T follicular helper cell (primary cell): ENCODE measurements at regions not wholly inside any gene's neighbourhood (a gene's known extent, or its start where the extent isn't known, plus 50 kb on each side); places are given as distances from the start of the nearest gene placed in this dataset.
A peak's percentile ranks its signal among the peaks of the same experiment; 100 is the strongest.

Experiments
- DNase-seq: peaks from one replicate; pipeline ENCODE4 v3.0.0-alpha.2; 2020; ENCODE audit warnings: low read depth

DNA sequence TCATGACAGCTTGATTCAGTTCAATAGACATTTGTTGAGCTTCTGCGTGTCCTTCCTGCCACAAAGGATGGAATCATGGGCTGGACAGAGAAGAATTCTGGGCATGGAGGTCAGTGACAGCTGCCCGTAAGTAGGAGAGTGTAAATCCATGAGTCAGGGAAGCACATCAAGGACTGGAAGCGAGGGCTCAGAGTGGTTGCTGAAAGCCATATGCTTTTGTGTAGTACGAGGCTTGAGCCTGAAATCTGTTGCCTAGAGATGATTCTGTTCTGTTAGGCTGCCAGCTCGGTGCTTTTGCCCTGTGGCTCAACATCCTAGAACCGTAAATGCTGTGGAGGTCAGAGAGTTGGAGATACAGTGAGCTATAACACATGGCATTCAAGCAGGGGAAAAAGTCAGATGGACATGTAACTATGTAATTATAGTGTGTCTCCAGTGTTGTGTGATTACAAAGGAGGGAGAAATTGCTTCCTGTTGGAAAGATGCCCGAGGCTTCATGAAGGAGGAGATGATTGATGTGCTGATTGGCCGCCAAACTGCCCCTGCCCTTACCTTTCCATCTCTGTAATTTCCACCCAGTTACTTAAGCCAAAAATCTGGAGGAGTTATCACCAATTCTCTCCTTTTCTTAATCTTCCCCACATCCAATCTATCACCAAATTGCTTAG, 92.8 kb upstream of the CACNA1E start:
- no peak for DNase-seq

DNA sequence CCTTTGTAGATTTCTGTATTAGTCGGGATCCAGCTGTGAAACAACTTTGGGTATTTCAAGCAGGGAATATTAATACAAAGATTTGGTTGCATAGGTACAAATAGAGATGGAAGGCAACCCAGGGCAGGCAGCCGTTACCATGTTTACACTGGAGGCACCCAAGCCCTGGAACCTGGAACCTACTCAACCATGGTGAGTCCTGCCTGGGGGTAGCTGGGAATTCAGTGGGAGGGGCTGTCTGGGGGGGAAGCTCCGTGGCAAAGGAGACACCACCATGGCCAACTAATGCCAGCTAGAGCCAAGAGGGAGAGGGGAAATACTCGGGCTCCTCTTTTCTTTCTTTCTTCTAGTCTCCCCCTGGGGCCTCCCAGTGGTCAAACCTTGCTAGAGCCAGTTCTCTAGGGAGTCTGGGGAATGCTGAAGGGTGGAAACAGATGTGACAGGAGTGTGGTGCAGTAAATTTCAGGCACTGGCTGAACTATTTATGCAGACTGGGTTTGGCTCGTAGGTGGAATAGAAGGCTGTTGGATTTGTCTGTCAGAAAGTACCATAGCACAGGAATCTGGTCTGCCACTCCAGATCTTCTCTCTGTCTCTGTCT, 91.9 kb upstream of the CACNA1E start:
- no peak for DNase-seq

DNA sequence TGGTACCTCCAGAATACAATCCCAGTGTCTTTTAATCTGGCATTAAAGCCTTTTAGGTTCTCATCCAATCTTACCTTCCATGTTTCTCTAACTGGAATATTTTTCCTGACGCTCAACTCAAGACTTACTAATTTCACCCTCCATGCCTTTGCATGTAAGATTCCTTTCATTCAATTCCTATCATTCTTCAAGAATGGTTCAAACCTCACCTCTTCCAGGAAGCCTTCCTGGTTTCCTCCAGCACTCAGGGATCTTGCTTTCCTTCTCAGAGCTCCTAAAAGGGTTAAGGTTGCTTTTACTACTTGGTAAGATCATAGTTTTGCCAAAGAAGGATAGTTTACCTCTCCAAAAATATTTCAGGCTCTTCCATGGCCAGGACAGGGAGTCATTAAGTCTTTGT, 91.2 kb upstream of the CACNA1E start:
- DNase-seq = no peak

DNA sequence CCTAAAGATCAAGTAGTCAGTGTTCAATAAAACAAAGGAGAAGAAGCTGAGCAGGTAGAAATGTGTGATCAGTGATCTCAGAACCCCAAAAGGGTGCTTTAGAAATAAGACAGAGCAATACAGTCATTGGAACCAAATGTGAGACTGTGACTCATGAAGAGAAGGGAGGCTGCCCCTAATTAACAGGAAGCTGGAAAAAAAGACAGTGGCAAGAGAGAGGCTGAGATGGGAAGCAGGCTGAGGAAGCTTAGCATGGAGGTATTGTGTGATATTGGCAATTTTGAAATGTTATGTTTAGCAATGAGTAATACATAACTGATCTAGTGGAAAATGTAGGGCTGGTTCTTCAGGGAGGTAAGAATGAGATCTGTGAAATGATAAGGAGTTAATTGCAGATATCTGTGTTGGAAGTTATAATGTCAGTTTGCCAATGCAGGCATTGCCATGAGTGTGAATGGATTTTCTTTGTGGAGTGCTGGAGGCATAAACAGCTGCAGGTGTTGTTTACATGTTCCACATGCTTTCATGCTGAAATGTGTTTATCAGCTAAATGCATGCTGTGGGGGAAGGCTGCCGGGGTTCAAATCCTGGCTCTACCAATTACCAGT, 90.6 kb upstream of the CACNA1E start:
- no peak for DNase-seq

DNA sequence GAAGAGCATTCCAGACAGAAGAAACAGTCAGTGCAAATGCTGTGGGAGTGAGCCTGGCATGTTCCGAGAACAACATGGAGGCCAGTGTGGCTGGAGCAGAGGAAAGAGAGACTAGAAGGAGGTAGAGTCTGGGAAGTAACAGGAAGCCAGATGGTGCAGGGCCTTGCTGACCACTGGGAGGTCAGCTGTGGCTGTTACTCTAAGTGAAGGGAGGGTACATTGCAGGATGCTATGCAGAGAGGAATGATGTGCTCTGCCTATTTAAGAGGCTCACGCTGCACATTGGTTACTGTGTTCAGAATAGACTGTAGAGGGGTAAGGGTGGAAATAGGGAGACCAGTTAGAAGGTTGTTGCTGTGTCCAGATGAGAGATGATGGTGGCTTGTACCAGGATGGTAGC, 88.6 kb upstream of the CACNA1E start:
- no peak for DNase-seq

DNA sequence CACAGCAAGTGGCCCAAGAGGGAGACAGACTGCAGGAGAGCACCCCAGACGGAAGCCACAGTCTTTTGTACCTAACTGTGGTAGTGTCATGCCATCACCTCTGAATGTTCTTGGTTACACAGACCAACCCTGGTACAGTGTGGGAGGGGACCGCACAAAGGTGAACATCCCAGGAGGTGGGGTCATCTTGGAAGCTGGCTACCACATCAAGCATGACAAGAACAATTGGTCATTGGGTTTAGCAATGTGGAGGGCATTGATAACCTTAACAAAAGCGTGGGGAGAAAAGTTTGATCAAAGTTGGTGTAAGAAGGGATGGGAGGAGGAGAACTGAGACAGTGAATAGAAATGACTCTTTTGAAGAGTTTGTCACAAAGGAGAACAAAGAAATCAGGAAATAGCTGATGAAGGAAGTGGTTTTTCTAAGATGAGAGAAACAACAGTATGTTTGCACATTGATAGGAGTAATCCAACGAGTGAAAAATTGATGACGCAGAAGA, 87.1 kb upstream of the CACNA1E start:
- DNase-seq = peak; percentile 26

DNA sequence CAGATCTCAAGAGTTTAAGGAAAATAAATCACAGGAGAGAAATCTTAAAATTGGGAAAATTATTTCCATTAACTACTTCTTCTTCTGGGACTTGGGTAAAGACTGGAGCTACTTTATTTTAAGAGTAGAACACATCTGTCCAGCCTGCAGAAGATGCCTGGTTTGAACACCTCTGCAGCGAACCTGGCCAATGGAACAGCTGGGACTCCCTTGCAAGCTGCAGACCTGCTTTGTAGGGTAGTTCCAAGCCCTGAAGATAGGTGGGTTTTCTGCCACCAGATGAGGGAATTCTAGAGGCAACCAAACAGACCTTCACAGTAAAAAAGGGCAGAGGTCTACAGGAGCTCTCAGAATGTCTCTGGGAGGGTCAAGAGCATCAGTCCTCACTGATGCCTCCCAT, 86.5 kb upstream of the CACNA1E start:
- DNase-seq = no peak

DNA sequence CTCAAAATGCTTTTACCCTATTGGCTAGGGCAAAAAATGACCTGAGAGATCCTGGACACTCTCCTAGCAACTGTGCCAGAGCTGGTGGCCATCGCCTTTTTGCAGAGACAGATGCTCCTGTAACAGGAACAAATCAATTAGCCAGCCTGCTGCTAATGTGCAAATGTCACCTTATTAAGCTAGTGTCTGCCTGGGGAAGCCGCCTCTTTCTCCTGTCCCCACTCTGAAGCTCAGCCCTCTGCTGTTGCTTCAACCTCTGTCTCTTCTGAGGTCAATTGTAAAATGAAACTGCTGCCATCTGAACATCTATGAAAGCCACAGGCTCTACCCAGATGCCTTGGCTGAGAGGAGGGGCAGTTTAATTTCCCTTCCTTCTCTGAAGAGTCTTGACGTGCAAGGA, 85.5 kb upstream of the CACNA1E start:
- no peak for DNase-seq

DNA sequence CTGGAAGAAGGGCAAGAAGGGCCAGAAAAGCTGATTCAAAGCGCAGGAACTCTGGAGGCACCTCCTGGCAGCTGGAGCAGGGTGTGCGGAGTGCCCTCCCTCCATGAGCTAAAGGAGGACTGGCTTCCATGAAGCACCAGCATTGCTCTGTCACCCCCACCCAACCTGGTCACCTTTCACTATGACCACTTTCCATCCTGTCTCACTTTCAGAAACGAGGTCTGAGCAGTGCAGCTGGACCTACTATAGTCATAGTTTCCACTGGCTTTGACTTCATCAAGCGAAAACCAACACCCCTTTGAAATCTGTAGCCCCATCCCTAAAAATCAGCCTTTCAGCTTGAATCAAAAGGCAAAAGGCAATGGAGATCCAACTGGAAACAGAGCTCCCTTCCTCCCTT, 84.8 kb upstream of the CACNA1E start:
- DNase-seq = no peak

DNA sequence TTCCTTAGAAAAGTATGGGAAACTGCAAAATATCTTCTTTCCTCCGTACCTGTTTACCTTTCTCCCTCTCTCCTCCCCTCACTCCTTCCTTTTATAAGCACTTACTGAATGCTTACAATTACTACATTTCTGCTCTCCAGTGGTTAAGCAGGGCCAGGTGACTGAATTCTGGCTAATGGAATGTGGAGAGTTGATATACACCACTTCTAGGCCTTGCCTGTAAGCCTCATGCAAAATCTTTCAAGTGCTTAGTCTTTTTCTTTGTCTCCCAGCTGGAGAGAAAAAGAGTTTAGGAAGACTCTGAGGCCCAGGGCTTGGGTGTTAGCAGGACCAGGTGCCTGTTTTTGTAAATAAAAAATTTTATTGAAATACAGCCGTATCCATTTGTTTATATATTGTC, 77.7 kb upstream of the CACNA1E start:
- DNase-seq = no peak

DNA sequence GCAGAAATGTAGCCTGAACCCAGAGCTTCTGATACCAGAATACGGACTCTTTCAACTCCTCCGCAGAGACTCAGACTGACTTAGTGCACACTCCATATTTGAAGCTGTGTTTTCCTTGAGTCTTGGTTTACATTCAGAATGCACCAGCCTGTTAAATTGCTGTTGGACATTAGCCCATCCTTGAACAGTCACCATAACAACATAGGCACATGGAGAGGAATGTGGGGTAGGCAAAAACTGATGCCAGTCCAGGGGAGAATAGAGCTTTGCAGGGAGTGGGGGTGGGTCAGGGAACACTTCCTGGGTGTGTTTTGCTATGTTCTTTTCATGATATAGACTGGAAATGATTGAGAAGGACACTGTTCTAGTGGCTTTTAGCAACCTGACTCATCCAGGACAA, 76.3 kb upstream of the CACNA1E start:
- DNase-seq = no peak

DNA sequence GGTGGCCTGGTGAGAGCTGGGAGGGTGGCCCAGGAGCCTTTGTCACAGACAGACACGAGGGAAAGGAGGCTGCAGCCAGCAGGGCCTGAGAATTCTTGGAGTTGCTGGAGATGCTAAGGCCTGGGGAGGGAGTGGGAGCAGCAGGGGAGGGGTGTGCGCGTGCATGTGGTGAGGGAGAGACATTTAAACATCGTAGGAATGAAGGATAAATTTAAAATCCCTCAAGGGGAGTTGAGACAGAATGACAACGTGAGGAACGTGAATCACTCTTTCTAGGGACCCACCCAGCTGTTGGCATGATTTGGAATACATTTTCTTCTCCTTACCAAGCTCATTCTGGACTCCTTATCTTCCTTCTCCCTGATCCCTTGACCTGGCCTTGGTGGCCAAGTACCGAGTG, 73.3 kb upstream of the CACNA1E start:
- no peak for DNase-seq

DNA sequence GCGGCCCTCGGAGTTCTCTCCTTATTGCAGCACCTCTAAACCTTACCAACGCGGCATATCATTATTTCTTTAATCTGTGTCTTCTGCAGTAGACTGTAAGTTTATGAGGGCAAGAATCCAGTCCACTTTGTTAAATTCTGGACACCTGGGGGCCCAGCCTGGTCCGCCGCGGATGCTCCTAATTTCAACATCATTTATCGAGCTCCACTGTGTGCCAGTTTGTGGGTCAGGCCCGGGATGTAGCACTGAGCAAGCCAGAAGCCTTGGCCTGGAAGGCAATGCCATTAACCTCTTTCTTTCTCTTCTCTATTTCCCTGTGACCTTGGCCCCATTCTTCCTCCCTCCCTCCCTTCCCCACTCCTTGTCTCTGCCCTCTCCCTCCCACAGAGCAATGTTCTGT, 70.6 kb upstream of the CACNA1E start:
- no peak for DNase-seq

DNA sequence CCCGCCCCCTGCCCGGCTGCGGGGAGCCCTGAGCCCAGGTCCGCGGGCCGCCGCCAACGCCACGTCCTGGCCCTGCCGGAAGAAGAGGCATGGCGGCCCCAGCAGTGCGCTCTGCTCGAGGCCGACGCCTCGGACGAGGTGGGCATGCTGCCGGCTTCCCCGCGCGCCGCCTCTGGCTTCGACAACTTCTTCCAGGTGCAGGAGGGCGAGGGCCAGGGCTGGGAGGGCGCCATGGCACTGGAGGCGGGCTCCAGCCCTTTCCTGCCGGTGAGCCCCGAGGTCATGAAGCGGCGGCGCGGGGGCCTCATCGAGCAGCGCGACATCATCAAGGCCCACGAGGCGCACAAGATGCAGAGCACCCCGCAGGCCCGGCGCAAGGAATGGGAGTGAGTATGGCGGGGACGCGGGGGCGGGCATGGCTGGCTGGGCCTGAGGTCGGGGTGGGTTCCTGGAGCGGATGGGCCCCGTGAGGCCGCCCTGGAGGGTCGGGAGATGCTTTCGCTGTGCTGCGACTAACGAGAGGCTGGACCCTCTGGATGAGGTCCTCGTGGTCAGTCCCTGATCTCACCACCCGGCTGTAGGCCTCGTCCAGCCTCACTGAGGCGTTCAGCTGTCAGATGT, 70.0 kb upstream of the CACNA1E start:
- no peak for DNase-seq

DNA sequence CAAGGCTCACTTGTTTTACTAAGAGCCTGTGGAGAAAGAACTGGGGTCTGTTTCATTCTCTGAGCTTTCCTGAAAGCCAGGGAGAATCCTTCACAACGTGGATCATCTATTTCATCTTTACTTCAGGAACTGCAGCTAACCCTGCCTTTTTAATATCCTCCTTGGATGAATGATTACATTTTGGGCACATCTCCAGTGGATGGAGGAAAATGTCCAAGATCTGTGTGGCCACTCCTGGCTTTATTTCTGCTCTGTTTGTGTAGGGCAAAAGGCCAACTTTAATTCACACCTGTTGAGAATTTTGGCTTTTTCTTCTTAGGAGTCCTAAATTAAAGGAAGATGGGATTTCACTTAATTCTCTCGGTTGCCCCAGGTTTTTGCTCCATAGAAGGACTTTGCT, 69.5 kb upstream of the CACNA1E start:
- DNase-seq = no peak

DNA sequence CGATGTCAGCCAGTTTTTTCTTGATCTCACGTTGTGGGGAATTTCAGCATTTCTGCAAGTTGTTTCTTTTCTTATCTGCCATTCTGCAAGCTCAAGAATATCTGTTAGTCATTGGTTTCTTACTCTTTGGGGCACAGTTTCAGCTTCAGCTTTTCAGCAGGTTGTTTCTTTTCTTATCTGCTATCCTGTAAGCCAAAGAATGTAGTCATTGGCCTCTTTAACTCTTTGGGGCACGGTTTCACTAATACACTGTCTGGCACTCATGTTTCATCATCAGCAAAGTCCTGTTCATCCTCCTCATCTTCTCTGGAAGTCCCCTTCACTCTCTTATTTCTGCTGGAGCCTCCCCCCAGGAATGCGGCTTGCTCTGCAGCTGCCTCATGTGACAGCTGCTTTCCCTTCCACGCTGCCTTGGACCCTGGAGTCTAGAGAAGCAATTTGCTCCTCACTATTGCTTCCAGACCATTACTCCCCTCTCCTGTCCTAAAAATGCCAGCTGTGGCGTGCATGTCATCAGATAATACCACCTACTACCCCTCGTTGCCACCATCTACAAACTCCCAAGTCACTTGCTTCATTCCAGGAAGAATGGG, 67.0 kb upstream of the CACNA1E start:
- DNase-seq = no peak

DNA sequence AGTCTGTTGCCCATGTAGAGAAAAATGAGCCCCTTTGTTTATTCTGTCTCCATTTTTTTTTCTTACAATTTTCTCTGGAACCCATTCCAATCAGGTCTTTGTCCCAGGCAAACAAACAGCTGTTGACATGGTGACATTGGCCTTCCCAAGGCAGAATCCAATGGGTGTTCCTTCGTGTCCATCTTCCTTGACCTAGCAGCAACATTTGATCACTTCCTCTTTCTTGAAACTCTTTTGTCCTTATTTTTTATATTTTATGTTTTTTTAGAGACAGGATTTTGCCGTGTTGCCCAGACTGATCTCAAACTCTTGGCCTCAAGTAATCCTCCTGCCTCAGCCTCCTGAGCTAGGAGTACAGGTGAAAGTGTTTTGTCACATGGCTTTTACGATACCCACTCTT, 65.4 kb upstream of the CACNA1E start:
- DNase-seq = no peak

DNA sequence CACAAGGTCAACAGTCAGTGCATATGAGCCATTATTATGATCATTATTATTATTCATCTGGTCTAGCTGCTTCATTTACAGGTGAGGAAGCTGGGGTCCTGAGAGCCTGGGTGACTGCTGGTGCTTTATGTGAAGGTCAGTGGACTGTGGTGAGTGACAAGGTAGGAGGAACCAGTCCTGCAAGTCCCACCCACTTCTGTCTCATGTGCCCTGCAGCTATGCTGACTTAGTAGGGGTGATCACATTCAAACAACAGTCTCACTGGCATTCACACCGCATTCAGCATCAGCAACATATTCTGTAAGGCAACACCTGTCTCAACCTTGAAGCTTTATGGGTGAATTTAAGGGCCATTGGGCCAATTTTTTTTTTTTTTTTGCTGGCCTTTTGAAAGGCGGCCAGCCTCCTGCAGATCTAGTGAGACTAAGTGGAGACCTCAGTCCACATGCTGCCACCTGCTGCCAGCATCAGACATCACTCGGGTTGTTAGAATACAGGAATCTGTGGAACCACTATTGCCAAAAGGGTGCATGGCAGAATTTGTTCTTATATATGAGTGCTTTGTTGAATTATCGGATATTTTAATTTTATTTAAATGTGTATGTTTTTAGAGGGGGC, 59.9 kb upstream of the CACNA1E start:
- DNase-seq = peak; percentile 6

DNA sequence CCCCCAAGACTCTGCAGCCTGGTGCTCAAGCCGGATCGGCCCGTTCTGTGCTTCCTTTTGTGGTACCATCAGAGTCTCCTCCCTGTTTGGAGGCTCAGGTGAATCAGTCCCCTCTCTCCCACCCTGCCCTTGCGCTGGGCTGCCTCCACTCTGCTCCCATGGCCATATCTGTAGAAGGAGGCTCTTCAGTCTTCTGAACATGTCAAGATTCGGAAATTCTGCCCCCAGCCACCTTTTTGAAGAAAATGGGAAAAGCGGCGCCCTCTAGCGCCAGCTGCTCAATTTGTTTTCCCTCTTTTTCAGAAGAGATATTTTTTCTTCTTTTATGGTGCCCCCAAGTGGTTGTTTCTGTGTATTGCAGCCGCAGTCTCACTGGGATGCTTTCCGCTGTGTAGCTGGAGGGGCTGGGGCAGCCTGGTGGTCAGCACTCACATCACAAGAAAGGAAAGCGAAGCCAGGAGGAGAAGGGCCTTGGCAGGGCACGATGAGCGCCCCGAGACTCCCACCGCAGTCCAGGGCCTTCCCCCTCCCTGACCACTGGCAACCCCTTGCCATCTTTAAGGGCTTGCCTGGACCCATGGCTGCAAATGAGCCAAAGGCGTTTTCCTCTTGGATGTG, 58.4 kb upstream of the CACNA1E start:
- peak; percentile 70 for DNase-seq

DNA sequence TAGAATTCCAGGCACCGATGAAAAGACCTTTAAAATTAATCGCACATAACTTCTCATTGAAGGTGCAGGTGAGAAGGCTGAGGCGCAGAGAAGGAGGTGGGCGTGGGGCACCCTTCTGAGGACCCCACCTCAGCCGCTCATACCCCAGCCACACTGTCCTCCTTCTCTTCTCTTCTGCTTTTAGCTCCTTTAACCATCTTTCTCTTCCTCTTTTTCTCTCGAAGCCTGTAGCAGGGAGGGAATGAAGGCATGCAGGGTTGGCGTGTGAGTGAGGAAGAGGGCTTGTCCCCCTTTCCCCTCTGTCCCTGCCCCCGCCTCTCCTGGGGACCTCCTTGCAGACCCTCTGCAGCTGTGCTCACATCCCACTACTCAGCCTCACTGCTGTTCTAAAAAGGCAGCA, 57.8 kb upstream of the CACNA1E start:
- DNase-seq = no peak

DNA sequence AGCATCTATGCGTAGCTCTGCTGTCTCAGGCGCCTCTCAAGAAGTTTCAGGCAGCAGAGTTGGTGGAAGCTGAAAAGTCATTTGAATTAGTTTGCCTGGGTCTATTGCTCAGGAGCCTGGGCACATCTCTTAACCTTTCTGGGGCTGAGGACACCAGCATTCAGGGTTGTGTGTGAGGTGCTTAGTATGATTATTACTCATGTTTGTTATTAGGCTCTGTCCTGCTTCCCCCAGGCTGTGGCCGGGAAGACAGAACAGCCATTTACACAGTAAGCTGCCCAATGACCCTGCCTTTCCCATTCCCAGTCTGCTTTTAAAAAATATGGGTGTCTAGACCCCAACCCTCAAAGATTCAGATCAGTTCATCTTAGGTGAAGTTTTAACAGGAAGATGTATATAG, 53.9 kb upstream of the CACNA1E start:
- no peak for DNase-seq
